ENCODE measurements at regions not wholly inside any gene's neighbourhood (a gene's known extent, or its start where the extent isn't known, plus 50 kb on each side); places are given as distances from the start of the nearest gene placed in this dataset.

GRCh38 chr7:56474271-56474670 lies 358.1 kb upstream of the NUPR2 start:
- TF ChIP-seq POLR2A (IDR thresholded peaks at IDR 0.05): no peak
- TF ChIP-seq CTCF (IDR thresholded peaks at IDR 0.05): no peak
- no peak for TF ChIP-seq EP300 (IDR thresholded peaks at IDR 0.05)

All from tibial nerve (tissue), 4 donors.